HCT116 (cell line): ENCODE measurements at regions not wholly inside any gene's neighbourhood (a gene's known extent, or its start where the extent isn't known, plus 50 kb on each side); places are given as distances from the start of the nearest gene placed in this dataset.

ENCODE experiments used
- ATAC-seq: fragments of 200-7000 bp; cut with Tn5 transposase; 2 replicates; pipeline ENCODE4 v1.9.1; 2020; ENCODE audit warnings: mild to moderate bottlenecking, moderate library complexity
- BruUV-seq: library from RNA; stranded (reverse); fragments of 400-500 nt; replicated peaks from 2 replicates; lab custom pipeline; 2021; lab: Mats Ljungman, UMichigan
- CTCF ChIA-PET: fragments of 300-600 bp; sonication (Branson Sonifier 250); formaldehyde crosslinking; loops from one replicate; lab custom pipeline; 2021; ENCODE audit warnings: antibody characterized with exemption; lab: Charles Lee
- POLR2A ChIA-PET: fragments of 300-600, 350-600 bp; sonication (Branson Sonifier 250); formaldehyde crosslinking; loops from one replicate; lab custom pipeline; 2021; ENCODE audit warnings: antibody characterized with exemption; lab: Charles Lee
- RAD21 ChIA-PET, 2 experiments: fragments of 300-600 bp; sonication (Branson Sonifier 250); formaldehyde crosslinking; loops; one replicate each; lab custom pipeline; 2023; ENCODE audit warnings: low total read pairs in 2 of 2; ENCODE audit not compliant: uncharacterized antibody in 2 of 2, unreplicated experiment in 2 of 2, low non-redundant PET in 1 of 2; lab: Charles Lee
- DNase-seq: peaks from one replicate; pipeline ENCODE4 v3.0.0-alpha.2; 2010; ENCODE audit warnings: low read depth, low spot score
- H2AFZ ChIP-seq: fragments of 200-600 bp; shearing (Covaris generic), sonication (generic); 2 replicates; pipeline ENCODE4 v1.6.1; 2017; ENCODE audit warnings: low read depth, mixed run types, mixed read lengths, antibody characterized with exemption, low read length; ENCODE audit not compliant: poor library complexity, severe bottlenecking
- H3K27ac ChIP-seq: 2 replicates; pipeline ENCODE4 v1.5.1; 2012; ENCODE audit warnings: low read depth, low read length
- H3K27me3 ChIP-seq: fragments of 200-600 bp; sonication (generic); 2 replicates; pipeline ENCODE4 v1.6.1; 2016; ENCODE audit warnings: mixed run types, low read length, mixed read lengths; ENCODE audit not compliant: insufficient read depth
- H3K36me3 ChIP-seq, 2 experiments: fragments of 200-500 bp in 1 of 2; fragments of 200-600 bp in 1 of 2; sonication (Bioruptor generic) in 1 of 2; sonication (generic) in 1 of 2; 2 replicates each; pipeline versions ENCODE4 v1.5.1 to v1.6.1; 2014 to 2016; ENCODE audit warnings: low read length in 2 of 2, inconsistent platforms in 1 of 2, mixed read lengths in 1 of 2, mixed run types in 1 of 2; ENCODE audit not compliant: insufficient read depth in 2 of 2, control insufficient read depth in 1 of 2
- H3K4me1 ChIP-seq, 2 experiments: fragments of 200-600 bp in 1 of 2; sonication (generic) in 1 of 2; 2 replicates each; pipeline versions ENCODE4 v1.5.1 to v1.6.1; 2012 to 2017; ENCODE audit warnings: low read length in 2 of 2, inconsistent platforms in 1 of 2, mild to moderate bottlenecking in 1 of 2, mixed read lengths in 1 of 2, mixed run types in 1 of 2, moderate library complexity in 1 of 2; ENCODE audit not compliant: insufficient read depth in 2 of 2, control insufficient read depth in 1 of 2
- H3K4me2 ChIP-seq: fragments of 200-600 bp; sonication (generic); 2 replicates; pipeline ENCODE4 v1.6.1; 2017; ENCODE audit warnings: mixed run types, low read length, mixed read lengths
- H3K4me3 ChIP-seq, 2 experiments: fragments of 200-600 bp in 1 of 2; sonication (generic) in 1 of 2; replicated peaks in 1 of 2; 2 replicates each; pipeline ENCODE4 v1.5.1; 2011 to 2016; ENCODE audit warnings: low read length in 2 of 2, control low read depth in 1 of 2, low read depth in 1 of 2, mild to moderate bottlenecking in 1 of 2, mixed read lengths in 1 of 2, mixed run types in 1 of 2
- H3K79me2 ChIP-seq: fragments of 200-600 bp; sonication (generic); 2 replicates; pipeline ENCODE4 v1.6.1; 2017; ENCODE audit warnings: mild to moderate bottlenecking, mixed run types, low read length, moderate library complexity, mixed read lengths; ENCODE audit not compliant: insufficient read depth
- H3K9ac ChIP-seq: fragments of 200-600 bp; sonication (generic); 2 replicates; pipeline ENCODE4 v1.6.1; 2016; ENCODE audit warnings: low read length, mixed read lengths
- H3K9me2 ChIP-seq: fragments of 200-600 bp; sonication (generic), shearing (Covaris generic); 2 replicates; pipeline ENCODE4 v1.6.1; 2017; ENCODE audit warnings: mixed run types, mild to moderate bottlenecking, moderate library complexity; ENCODE audit not compliant: insufficient read depth
- H3K9me3 ChIP-seq, 2 experiments: fragments of 200-500 bp in 1 of 2; fragments of 200-600 bp in 1 of 2; sonication (Bioruptor generic) in 1 of 2; sonication (generic) in 1 of 2; 2 replicates each; pipeline ENCODE4 v1.6.1; 2014 to 2017; ENCODE audit warnings: low read length in 2 of 2, mixed read lengths in 2 of 2, inconsistent platforms in 1 of 2, low read depth in 1 of 2, mild to moderate bottlenecking in 1 of 2, mixed run types in 1 of 2, moderate library complexity in 1 of 2; ENCODE audit not compliant: control insufficient read depth in 1 of 2, insufficient read depth in 1 of 2
- H4K20me1 ChIP-seq: fragments of 200-600 bp; sonication (generic), shearing (Covaris generic); 2 replicates; pipeline ENCODE4 v1.6.1; 2017; ENCODE audit warnings: mixed run types, mild to moderate bottlenecking, moderate library complexity; ENCODE audit not compliant: insufficient read depth
- CEBPB ChIP-seq: IDR thresholded peaks from 2 replicates; pipeline ENCODE4 v1.6.1; 2012; ENCODE audit warnings: low read depth
- EGR1 ChIP-seq: IDR thresholded peaks from 2 replicates; pipeline ENCODE4 v1.6.1; 2012; ENCODE audit warnings: low read depth
- ELF1 ChIP-seq: IDR thresholded peaks from 2 replicates; pipeline ENCODE4 v1.6.1; 2012; ENCODE audit warnings: low read depth, borderline replicate concordance
- EZH2phosphoT487 ChIP-seq: fragments of 200-600 bp; IDR thresholded peaks from 2 replicates; pipeline ENCODE4 v1.6.1; 2018; ENCODE audit warnings: antibody characterized with exemption, borderline replicate concordance
- FOSL1 ChIP-seq: IDR thresholded peaks from 2 replicates; pipeline ENCODE4 v1.6.1; 2012; ENCODE audit warnings: low read depth
- JUND ChIP-seq: IDR thresholded peaks from 2 replicates; pipeline ENCODE4 v1.6.1; 2012
- POLR2A ChIP-seq: IDR thresholded peaks from 2 replicates; pipeline ENCODE4 v1.7.0; 2011; ENCODE audit warnings: borderline replicate concordance; ENCODE audit not compliant: insufficient read depth, insufficient read length; ENCODE audit errors: extremely low read depth
- RAD21 ChIP-seq: IDR thresholded peaks from 2 replicates; pipeline ENCODE4 v1.6.1; 2012; ENCODE audit warnings: low read depth, mild to moderate bottlenecking
- SIN3A ChIP-seq: IDR thresholded peaks from 2 replicates; pipeline ENCODE4 v1.6.1; 2012; ENCODE audit warnings: low read depth
- SP1 ChIP-seq: IDR thresholded peaks from 2 replicates; pipeline ENCODE4 v1.6.1; 2012; ENCODE audit warnings: low read depth
- YY1 ChIP-seq: IDR thresholded peaks from 2 replicates; pipeline ENCODE4 v1.6.1; 2011; ENCODE audit warnings: low read length, low read depth, moderate library complexity, mild to moderate bottlenecking; ENCODE audit not compliant: insufficient replicate concordance; ENCODE audit errors: extremely low read depth
- ZFX ChIP-seq: fragments of 450-650 bp; IDR thresholded peaks from 2 replicates; pipeline ENCODE4 v1.6.1; 2017
- ZNF274 ChIP-seq: fragments of 200-500 bp; sonication (Bioruptor generic); IDR thresholded peaks from 2 replicates; pipeline ENCODE4 v1.6.1; 2014; ENCODE audit warnings: mild to moderate bottlenecking, low read depth, low read length, inconsistent platforms
- intact Hi-C: fragments of 100-400 bp; cut with micrococcal nuclease; formaldehyde crosslinking; loops from 2 replicates; pipeline ENCODE4 v1.10.0; 2022
- TF ChIP-seq, protein P1 (sequence below): IDR thresholded peaks from 2 replicates; pipeline ENCODE4 v1.6.1; 2012
- TF ChIP-seq, protein P2 (sequence below): IDR thresholded peaks from 2 replicates; pipeline ENCODE4 v1.6.1; 2012; ENCODE audit warnings: low read depth
- TF ChIP-seq, protein P3 (sequence below), 3 experiments: fragments of 200-600 bp in 1 of 3; sonication (generic) in 1 of 3; IDR thresholded peaks in 2 of 3; conservative IDR thresholded peaks in 1 of 3; 2 replicates each; pipeline ENCODE4 v1.5.1; 2012 to 2017; ENCODE audit warnings: low read depth in 2 of 3, low read length in 2 of 3, antibody characterized with exemption in 1 of 3, borderline replicate concordance in 1 of 3, control low read depth in 1 of 3, mild to moderate bottlenecking in 1 of 3, mixed read lengths in 1 of 3, mixed run types in 1 of 3, moderate library complexity in 1 of 3; ENCODE audit not compliant: insufficient read depth in 1 of 3
- TF ChIP-seq, protein P4 (sequence below): IDR thresholded peaks from 2 replicates; pipeline ENCODE4 v1.6.1; 2012

DNA sequence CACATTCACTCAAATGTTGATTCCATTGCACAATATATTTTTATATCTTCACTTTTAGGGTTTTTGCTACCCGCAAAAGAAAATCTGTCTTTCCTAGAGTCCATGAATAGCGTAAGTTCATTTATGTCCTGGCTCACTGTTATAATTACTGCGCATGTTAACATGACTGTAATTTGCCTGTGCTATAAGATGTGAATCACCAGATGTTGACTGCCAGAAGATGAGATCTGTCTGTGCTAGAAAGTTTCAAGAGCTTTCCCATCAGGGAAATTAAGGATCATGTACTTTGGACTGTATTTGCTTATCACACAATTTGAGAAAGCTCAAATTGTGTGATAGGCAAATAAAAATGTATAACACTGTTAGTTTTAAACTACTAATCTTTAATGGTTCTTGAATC, 322.5 kb downstream of the CHL1 start:
- Histone ChIP-seq H3K9ac (no peak overlapping the region), H3K9me2 (no peaks in the 10 kb centered on the region), H3K79me2 (no peaks in the 10 kb centered on the region), H2AFZ (no peak overlapping the region), H3K36me3 (no peaks in the 10 kb centered on the region), H4K20me1 (no peaks in the 10 kb centered on the region), H3K4me2 (no peak overlapping the region), H3K27me3 (no peaks in the 10 kb centered on the region), H3K9me3 (peaks cover 20 to 22% of the 10 kb centered on the region in 2 experiments; a peak in 2 of 4 replicates), H3K4me3 (no peak overlapping the region), H3K27ac (no peak overlapping the region), H3K4me1 (no peaks in the 10 kb centered on the region)
- RAD21 ChIA-PET, result no interaction called here
- POLR2A ChIA-PET, result no interaction called here
- intact Hi-C loops, result no loop called here
- TF ChIP-seq SP1 (no peak), CEBPB (no peak), EGR1 (no peak), JUND (no peak), ELF1 (no peak), RAD21 (no peak), SIN3A (no peak), YY1 (no peak), ZNF274 (no peak), POLR2A (no peak), ZFX (no peak), EZH2phosphoT487 (no peak), FOSL1 (no peak)
- TF ChIP-seq, protein P1, sequence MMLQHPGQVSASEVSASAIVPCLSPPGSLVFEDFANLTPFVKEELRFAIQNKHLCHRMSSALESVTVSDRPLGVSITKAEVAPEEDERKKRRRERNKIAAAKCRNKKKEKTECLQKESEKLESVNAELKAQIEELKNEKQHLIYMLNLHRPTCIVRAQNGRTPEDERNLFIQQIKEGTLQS, result no peak
- TF ChIP-seq, protein P2, sequence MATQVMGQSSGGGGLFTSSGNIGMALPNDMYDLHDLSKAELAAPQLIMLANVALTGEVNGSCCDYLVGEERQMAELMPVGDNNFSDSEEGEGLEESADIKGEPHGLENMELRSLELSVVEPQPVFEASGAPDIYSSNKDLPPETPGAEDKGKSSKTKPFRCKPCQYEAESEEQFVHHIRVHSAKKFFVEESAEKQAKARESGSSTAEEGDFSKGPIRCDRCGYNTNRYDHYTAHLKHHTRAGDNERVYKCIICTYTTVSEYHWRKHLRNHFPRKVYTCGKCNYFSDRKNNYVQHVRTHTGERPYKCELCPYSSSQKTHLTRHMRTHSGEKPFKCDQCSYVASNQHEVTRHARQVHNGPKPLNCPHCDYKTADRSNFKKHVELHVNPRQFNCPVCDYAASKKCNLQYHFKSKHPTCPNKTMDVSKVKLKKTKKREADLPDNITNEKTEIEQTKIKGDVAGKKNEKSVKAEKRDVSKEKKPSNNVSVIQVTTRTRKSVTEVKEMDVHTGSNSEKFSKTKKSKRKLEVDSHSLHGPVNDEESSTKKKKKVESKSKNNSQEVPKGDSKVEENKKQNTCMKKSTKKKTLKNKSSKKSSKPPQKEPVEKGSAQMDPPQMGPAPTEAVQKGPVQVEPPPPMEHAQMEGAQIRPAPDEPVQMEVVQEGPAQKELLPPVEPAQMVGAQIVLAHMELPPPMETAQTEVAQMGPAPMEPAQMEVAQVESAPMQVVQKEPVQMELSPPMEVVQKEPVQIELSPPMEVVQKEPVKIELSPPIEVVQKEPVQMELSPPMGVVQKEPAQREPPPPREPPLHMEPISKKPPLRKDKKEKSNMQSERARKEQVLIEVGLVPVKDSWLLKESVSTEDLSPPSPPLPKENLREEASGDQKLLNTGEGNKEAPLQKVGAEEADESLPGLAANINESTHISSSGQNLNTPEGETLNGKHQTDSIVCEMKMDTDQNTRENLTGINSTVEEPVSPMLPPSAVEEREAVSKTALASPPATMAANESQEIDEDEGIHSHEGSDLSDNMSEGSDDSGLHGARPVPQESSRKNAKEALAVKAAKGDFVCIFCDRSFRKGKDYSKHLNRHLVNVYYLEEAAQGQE, result no peak
- TF ChIP-seq, protein P3, sequence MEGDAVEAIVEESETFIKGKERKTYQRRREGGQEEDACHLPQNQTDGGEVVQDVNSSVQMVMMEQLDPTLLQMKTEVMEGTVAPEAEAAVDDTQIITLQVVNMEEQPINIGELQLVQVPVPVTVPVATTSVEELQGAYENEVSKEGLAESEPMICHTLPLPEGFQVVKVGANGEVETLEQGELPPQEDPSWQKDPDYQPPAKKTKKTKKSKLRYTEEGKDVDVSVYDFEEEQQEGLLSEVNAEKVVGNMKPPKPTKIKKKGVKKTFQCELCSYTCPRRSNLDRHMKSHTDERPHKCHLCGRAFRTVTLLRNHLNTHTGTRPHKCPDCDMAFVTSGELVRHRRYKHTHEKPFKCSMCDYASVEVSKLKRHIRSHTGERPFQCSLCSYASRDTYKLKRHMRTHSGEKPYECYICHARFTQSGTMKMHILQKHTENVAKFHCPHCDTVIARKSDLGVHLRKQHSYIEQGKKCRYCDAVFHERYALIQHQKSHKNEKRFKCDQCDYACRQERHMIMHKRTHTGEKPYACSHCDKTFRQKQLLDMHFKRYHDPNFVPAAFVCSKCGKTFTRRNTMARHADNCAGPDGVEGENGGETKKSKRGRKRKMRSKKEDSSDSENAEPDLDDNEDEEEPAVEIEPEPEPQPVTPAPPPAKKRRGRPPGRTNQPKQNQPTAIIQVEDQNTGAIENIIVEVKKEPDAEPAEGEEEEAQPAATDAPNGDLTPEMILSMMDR (IDR thresholded peaks at IDR 0.05 in 2 of 3, conservative IDR thresholded peaks at IDR 0.05 in 1 of 3; ENCODE audit: borderline replicate concordance in 1 of 3, insufficient read depth in 1 of 3, low read depth in 2 of 3, low read length in 2 of 3), result no peak
- TF ChIP-seq, protein P4, sequence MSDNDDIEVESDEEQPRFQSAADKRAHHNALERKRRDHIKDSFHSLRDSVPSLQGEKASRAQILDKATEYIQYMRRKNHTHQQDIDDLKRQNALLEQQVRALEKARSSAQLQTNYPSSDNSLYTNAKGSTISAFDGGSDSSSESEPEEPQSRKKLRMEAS, result no peak
- ATAC-seq, result no peak
- no peak for DNase-seq
- CTCF ChIA-PET, result no interaction called here
- BruUV-seq, result no TSS peak
